Ureter (tissue), 1 donor: ENCODE measurements at regions not wholly inside any gene's neighbourhood (a gene's known extent, or its start where the extent isn't known, plus 50 kb on each side); places are given as distances from the start of the nearest gene placed in this dataset.
"Not testable (repeated sequence)": the region's sequence is repeated elsewhere in the genome, so short reads cannot be mapped to it uniquely, and the experiment has no call there.

ENCODE experiments used
- DNase-seq: peaks from one replicate; pipeline ENCODE4 v3.0.0-alpha.2; 2020; ENCODE audit warnings: low spot score
- donor health status: DM: yes; HTN: yes; CAD: no.

- not testable (repeated sequence) for DNase-seq
Measured at GRCh38 chr1:149360351-149360750, 114.5 kb upstream of the NBPF19 start.

GRCh38 chr1:149361310-149361709 is 113.5 kb upstream of the NBPF19 start:
- DNase-seq = not testable (repeated sequence)

- DNase-seq = not testable (repeated sequence)
Measured at GRCh38 chr1:149364188-149364981, 110.5 kb upstream of the NBPF19 start.

GRCh38 chr1:149366402-149366801 is 108.4 kb upstream of the NBPF19 start:
- DNase-seq = not testable (repeated sequence)

GRCh38 chr1:149367472-149368044 is 107.3 kb upstream of the NBPF19 start:
- not testable (repeated sequence) for DNase-seq

GRCh38 chr1:149368337-149368736 is 106.5 kb upstream of the NBPF19 start:
- DNase-seq = not testable (repeated sequence)

GRCh38 chr1:149369081-149369480 is 105.8 kb upstream of the NBPF19 start:
- DNase-seq = not testable (repeated sequence)

GRCh38 chr1:149371955-149372354 is 102.9 kb upstream of the NBPF19 start:
- DNase-seq = not testable (repeated sequence)

GRCh38 chr1:149378462-149378861 is 96.4 kb upstream of the NBPF19 start:
- DNase-seq = not testable (repeated sequence)

- DNase-seq = peak; percentile 74
Measured at GRCh38 chr1:149390173-149390926, 84.5 kb upstream of the NBPF19 start.

GRCh38 chr1:149390931-149391330 is 83.9 kb upstream of the NBPF19 start:
- DNase-seq = not testable (repeated sequence)

GRCh38 chr1:149395802-149396201 is 79.0 kb upstream of the NBPF19 start:
- not testable (repeated sequence) for DNase-seq

GRCh38 chr1:149398527-149398926 is 76.3 kb upstream of the NBPF19 start:
- DNase-seq = not testable (repeated sequence)

GRCh38 chr1:149408404-149408803 is 66.4 kb upstream of the NBPF19 start:
- DNase-seq = not testable (repeated sequence)

GRCh38 chr1:149415373-149415772 is 59.5 kb upstream of the NBPF19 start:
- DNase-seq = not testable (repeated sequence)

GRCh38 chr1:149418782-149419181 is 56.1 kb upstream of the NBPF19 start:
- DNase-seq = not testable (repeated sequence)

GRCh38 chr1:149423122-149423521 is 51.7 kb upstream of the NBPF19 start:
- not testable (repeated sequence) for DNase-seq
